AG04450 (cell line): ENCODE measurements at regions not wholly inside any gene's neighbourhood (a gene's known extent, or its start where the extent isn't known, plus 50 kb on each side); places are given as distances from the start of the nearest gene placed in this dataset.

Source experiments
- CTCF ChIA-PET: fragments of 300-600, 350-600 bp; formaldehyde crosslinking; extraction: SDS; loops from one replicate; lab custom pipeline; 2022; ENCODE audit warnings: antibody characterized with exemption, inconsistent platforms; lab: Charles Lee
- POLR2A ChIA-PET: fragments of 350-600 bp; formaldehyde crosslinking; extraction: SDS; loops from one replicate; lab custom pipeline; 2021; ENCODE audit warnings: antibody characterized with exemption, inconsistent platforms; lab: Yijun Ruan, JAX
- DNase-seq: peaks from one replicate; pipeline ENCODE4 v3.0.0-alpha.2; 2011; ENCODE audit warnings: low read depth, low spot score
- H3K27ac ChIP-seq: one replicate; pipeline ENCODE4 v1.5.1; 2012; ENCODE audit warnings: low read depth, low read length, control low read depth
- H3K27me3 ChIP-seq: one replicate; pipeline ENCODE4 v1.6.0; 2012; ENCODE audit warnings: low read length; ENCODE audit not compliant: control insufficient read depth, insufficient read depth
- H3K4me3 ChIP-seq: 2 replicates; pipeline ENCODE4 v1.5.1; 2011; ENCODE audit warnings: mild to moderate bottlenecking, low read depth, low read length, control low read depth
- H3K9me3 ChIP-seq: 2 replicates; pipeline ENCODE4 v1.5.1; 2012; ENCODE audit warnings: low read length; ENCODE audit not compliant: control insufficient read depth, insufficient read depth
- TF ChIP-seq, protein P1 (sequence below): IDR thresholded peaks from 2 replicates; pipeline ENCODE4 v1.5.1; 2011; ENCODE audit warnings: low read depth, low read length, control low read depth, inconsistent platforms

DNA sequence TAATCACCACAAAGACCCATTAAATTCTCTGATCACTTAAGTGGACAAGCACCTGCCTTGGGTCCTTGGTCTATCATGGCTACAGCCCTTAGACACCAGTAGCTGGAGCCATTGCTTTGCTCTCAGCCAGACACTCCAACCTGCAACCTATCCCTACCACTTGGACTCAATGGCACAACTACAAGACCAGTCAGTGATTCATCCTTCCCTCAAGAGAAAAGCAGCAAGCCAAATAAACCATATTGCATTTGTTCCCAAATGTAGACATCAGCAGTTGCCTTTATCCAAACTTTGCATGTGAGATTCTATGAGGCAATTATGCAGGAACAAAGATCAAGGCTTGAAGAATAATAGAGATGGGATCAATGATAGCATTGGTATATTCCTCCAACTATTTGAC, 263.4 kb downstream of the HHIPL2 start:
- TF ChIP-seq, protein P1, sequence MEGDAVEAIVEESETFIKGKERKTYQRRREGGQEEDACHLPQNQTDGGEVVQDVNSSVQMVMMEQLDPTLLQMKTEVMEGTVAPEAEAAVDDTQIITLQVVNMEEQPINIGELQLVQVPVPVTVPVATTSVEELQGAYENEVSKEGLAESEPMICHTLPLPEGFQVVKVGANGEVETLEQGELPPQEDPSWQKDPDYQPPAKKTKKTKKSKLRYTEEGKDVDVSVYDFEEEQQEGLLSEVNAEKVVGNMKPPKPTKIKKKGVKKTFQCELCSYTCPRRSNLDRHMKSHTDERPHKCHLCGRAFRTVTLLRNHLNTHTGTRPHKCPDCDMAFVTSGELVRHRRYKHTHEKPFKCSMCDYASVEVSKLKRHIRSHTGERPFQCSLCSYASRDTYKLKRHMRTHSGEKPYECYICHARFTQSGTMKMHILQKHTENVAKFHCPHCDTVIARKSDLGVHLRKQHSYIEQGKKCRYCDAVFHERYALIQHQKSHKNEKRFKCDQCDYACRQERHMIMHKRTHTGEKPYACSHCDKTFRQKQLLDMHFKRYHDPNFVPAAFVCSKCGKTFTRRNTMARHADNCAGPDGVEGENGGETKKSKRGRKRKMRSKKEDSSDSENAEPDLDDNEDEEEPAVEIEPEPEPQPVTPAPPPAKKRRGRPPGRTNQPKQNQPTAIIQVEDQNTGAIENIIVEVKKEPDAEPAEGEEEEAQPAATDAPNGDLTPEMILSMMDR = no peak
- no peak overlapping the region for H3K4me3 ChIP-seq
- H3K27ac ChIP-seq = peak overlapping the region; percentile 97
- POLR2A ChIA-PET = no interaction called here
- DNase-seq = no peak
- H3K9me3 ChIP-seq = peaks cover 3% of the 10 kb centered on the region; the same call in 1 of the 2 replicates
- H3K27me3 ChIP-seq = no peaks in the 10 kb centered on the region
- CTCF ChIA-PET = interaction anchor here (2.0 kb wide), 1 partner anchor 171 kb away, joined by 10 read pairs; no protein-coding TSS in a partner anchor

DNA sequence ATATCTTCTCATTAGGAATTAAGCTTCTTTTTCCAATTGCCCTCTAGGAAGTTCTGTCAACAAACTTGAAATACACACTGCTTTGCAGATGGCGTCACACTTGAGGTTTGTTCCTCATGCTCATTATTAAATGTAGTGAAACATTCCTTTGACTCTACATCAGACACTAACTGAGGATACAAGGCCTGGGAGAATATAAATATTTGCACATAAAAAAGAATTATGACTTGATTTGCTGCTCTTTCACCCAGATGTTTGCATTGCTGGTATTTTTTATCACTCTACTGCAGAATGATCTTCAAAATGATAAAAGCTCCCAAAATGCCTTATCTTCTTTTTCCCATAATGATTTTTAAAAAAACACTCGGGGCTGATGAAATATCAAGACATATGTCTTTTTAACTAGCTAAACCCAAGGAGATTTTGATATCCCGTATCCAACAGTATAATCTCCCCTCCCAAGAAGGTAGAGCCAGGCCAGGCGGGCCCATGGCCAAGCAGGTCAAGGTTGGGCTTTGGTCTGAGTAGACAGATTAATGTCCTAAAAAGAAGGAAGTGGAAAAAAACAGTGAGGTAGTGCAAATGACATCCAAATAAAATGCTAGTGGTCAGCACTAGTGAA, 264.6 kb downstream of the HHIPL2 start:
- peaks cover 5% of the 10 kb centered on the region; the same call in 1 of the 2 replicates for H3K9me3 ChIP-seq
- CTCF ChIA-PET = interaction anchor here (0.8 to 2.0 kb wide), 3 partner anchors 46 to 172 kb away, joined by 3 to 10 read pairs (median 4); no protein-coding TSS in a partner anchor
- peak; percentile 92 for DNase-seq
- POLR2A ChIA-PET = interaction anchor here (1.0 to 1.7 kb wide), 6 partner anchors 48 to 568 kb away, joined by 3 to 7 read pairs (median 6); partner anchors contain the start of gene DUSP10
- TF ChIP-seq, protein P1 = no peak
- H3K27me3 ChIP-seq = no peaks in the 10 kb centered on the region
- H3K4me3 ChIP-seq = no peak overlapping the region
- peak overlapping the region; percentile 97 for H3K27ac ChIP-seq

DNA sequence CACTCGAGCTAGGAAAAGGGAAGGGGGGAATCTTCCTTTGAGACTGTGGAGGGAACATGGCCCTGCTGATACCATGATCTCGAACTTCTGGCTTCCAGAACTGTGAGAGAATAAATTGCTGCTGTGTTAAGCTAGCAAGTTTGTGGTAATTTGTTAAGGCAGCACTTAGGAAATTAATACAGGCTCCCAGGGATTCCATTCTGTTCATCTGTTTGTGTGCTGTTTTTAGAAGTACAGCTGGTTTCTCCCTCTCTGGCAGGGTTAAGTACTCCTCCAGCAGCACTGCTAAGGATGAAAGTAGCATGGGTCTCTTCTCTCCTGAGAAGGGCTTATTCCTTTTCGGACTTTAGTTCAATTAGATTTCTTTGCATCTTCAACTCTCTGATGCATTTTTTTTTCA, 268.3 kb downstream of the HHIPL2 start:
- H3K9me3 ChIP-seq = peaks cover 5% of the 10 kb centered on the region; the same call in 1 of the 2 replicates
- CTCF ChIA-PET = no interaction called here
- H3K4me3 ChIP-seq = no peak overlapping the region
- no peak for DNase-seq
- H3K27me3 ChIP-seq = no peaks in the 10 kb centered on the region
- TF ChIP-seq, protein P1 = no peak
- POLR2A ChIA-PET = no interaction called here
- no peak overlapping the region for H3K27ac ChIP-seq

DNA sequence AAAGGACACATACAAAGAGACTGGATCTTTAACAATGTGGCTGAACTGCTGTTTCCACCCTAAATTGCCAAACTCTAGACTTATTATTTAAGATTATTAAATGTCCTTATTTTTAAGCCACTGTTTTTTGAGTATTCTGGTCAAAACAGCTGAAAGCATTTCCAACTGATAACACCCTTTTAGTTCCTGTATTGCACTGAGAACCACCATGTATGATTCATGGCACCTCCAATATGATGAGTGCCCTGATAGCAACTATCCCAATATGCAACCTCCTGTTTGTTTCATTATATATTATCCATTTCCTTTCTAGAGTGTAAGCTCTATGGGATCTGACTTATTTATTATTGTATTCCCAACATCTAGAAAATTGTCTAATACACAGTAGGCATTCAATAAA, 269.4 kb downstream of the HHIPL2 start:
- POLR2A ChIA-PET = no interaction called here
- CTCF ChIA-PET = no interaction called here
- no peaks in the 10 kb centered on the region for H3K27me3 ChIP-seq
- no peak overlapping the region for H3K4me3 ChIP-seq
- peaks cover 5% of the 10 kb centered on the region; the same call in 1 of the 2 replicates for H3K9me3 ChIP-seq
- TF ChIP-seq, protein P1 = no peak
- DNase-seq = no peak
- H3K27ac ChIP-seq = no peak overlapping the region

DNA sequence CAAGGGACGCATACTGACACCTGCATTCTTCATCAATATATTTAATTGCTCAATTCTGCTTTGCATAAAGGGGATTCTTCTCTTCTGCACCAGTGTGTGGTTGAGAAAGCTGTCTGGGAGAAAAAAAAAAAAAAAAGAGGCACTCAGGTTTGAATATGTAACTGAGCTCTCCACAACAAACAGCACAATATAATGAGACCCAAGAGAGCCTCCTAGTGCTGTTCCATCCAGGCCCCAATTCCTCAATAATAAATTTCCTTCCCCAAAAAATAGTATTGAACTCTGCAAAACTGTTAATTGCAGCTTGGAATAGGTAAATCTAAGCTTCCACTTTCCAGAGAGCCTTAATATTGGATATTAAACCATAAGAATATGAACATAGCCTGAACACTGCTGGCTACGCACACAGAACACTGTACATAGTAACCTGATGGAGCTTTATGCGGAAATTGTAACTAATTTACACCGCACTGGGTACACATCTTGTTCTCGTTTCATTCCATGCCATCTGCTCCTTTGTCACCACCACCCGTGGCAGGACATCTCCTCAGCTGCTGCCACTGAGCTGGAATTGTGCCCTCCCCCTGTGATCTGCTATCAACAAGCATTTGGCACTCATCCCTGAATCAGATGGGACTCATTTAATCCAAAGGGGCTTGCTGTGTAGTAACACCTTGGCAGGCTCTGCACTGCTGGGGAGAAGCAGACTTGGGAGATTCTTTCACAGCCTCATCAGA, 272.0 kb downstream of the HHIPL2 start:
- TF ChIP-seq, protein P1 = no peak
- no peak for DNase-seq
- H3K4me3 ChIP-seq = no peak overlapping the region
- ChIA-PET POLR2A (no interaction called here), CTCF (interaction anchor here (2.8 kb wide), 1 partner anchor 179 kb away, joined by 12 read pairs; no protein-coding TSS in a partner anchor)
- H3K27me3 ChIP-seq = no peaks in the 10 kb centered on the region
- peaks cover 5% of the 10 kb centered on the region; the same call in 1 of the 2 replicates for H3K9me3 ChIP-seq
- H3K27ac ChIP-seq = no peak overlapping the region
